H1 (cell line): ENCODE measurements at regions not wholly inside any gene's neighbourhood (a gene's known extent, or its start where the extent isn't known, plus 50 kb on each side); places are given as distances from the start of the nearest gene placed in this dataset.
A peak's percentile ranks its signal among the peaks of the same experiment; 100 is the strongest.

Source experiments
- CTCF ChIA-PET: fragments of 300-600 bp; sonication (Branson Sonifier 250); formaldehyde crosslinking; loops from one replicate; lab custom pipeline; 2021; ENCODE audit not compliant: partially characterized antibody; lab: Charles Lee
- POLR2A ChIA-PET: fragments of 300-600 bp; sonication (Branson Sonifier 250); formaldehyde crosslinking; loops from one replicate; lab custom pipeline; 2021; ENCODE audit warnings: inconsistent platforms; ENCODE audit not compliant: partially characterized antibody; lab: Charles Lee
- DNase-seq, 2 experiments: peaks; one replicate each; pipeline versions ENCODE4 v3.0.0 to v3.0.0-alpha.2; 2010 to 2022; ENCODE audit warnings: low spot score in 2 of 2, low read depth in 1 of 2, mixed read lengths in 1 of 2
- FAIRE-seq: peaks from 2 replicates; lab custom pipeline; 2011; peaks lifted over from hg19 to GRCh38; lab: Jason Lieb, UNC
- H2AFZ ChIP-seq: 2 replicates; pipeline ENCODE4 v1.8.1; 2012; ENCODE audit warnings: low read length, inconsistent platforms
- H2AK5ac ChIP-seq: 2 replicates; pipeline ENCODE4 v1.6.1; 2013; ENCODE audit warnings: low read depth, low read length
- H2BK120ac ChIP-seq: replicated peaks from 2 replicates; pipeline ENCODE3; 2013; ENCODE audit warnings: low read depth, low read length, inconsistent platforms
- H2BK12ac ChIP-seq: 2 replicates; pipeline ENCODE4 v1.6.1; 2013; ENCODE audit warnings: low read depth, low read length
- H2BK15ac ChIP-seq: 2 replicates; pipeline ENCODE4 v1.6.1; 2013; ENCODE audit warnings: low read length
- H2BK20ac ChIP-seq: 2 replicates; pipeline ENCODE4 v1.6.1; 2013; ENCODE audit warnings: low read length
- H2BK5ac ChIP-seq: 2 replicates; pipeline ENCODE4 v1.6.1; 2013; ENCODE audit warnings: low read depth, low read length
- H3K14ac ChIP-seq: 2 replicates; pipeline ENCODE4 v1.6.1; 2013; ENCODE audit warnings: inconsistent platforms; ENCODE audit not compliant: insufficient read length
- H3K18ac ChIP-seq: 2 replicates; pipeline ENCODE4 v1.6.1; 2013; ENCODE audit warnings: low read length; ENCODE audit errors: extremely low read depth
- H3K23ac ChIP-seq: 2 replicates; pipeline ENCODE4 v1.6.1; 2013; ENCODE audit warnings: inconsistent platforms; ENCODE audit not compliant: insufficient read length
- H3K23me2 ChIP-seq: 2 replicates; pipeline ENCODE4 v1.6.1; 2013; ENCODE audit warnings: low read depth, low read length
- H3K27ac ChIP-seq: 2 replicates; pipeline ENCODE4 v1.6.1; 2011; ENCODE audit warnings: low read depth, low read length, inconsistent platforms
- H3K27me3 ChIP-seq, 4 experiments: replicated peaks in 1 of 4; 1 replicate in 1 of 4; 2 replicates in 3 of 4; pipeline versions ENCODE4 v1.6.1 to v1.8.1; 2011 to 2013; ENCODE audit warnings: low read length in 3 of 4, mild to moderate bottlenecking in 3 of 4, inconsistent platforms in 2 of 4, mixed read lengths in 2 of 4, moderate library complexity in 1 of 4; ENCODE audit not compliant: control insufficient read depth in 3 of 4, insufficient read depth in 3 of 4; ENCODE audit errors: extremely low read depth in 1 of 4
- H3K36me3 ChIP-seq, 4 experiments: 2 replicates each; pipeline versions ENCODE4 v1.6.1 to v1.8.1; 2011 to 2013; ENCODE audit warnings: mild to moderate bottlenecking in 4 of 4, low read length in 3 of 4, moderate library complexity in 2 of 4, control low read depth in 1 of 4, inconsistent platforms in 1 of 4; ENCODE audit not compliant: insufficient read depth in 4 of 4, control insufficient read depth in 2 of 4
- H3K4ac ChIP-seq: replicated peaks from 2 replicates; pipeline ENCODE3; 2013; ENCODE audit warnings: low read length, low read depth, mixed read lengths, inconsistent platforms; ENCODE audit not compliant: insufficient read length
- H3K4me1 ChIP-seq, 4 experiments: replicated peaks in 1 of 4; 1 replicate in 1 of 4; 2 replicates in 3 of 4; pipeline versions ENCODE4 v1.6.1 to v1.8.1; 2011 to 2013; ENCODE audit warnings: low read length in 3 of 4, inconsistent platforms in 2 of 4, mixed read lengths in 1 of 4; ENCODE audit not compliant: insufficient read depth in 4 of 4, control insufficient read depth in 3 of 4
- H3K4me2 ChIP-seq, 2 experiments: 2 replicates each; pipeline versions ENCODE4 v1.6.1 to v1.8.1; 2011 to 2013; ENCODE audit warnings: low read depth in 2 of 2, low read length in 2 of 2, control low read depth in 1 of 2, inconsistent platforms in 1 of 2, mild to moderate bottlenecking in 1 of 2; ENCODE audit not compliant: insufficient read depth in 1 of 2
- H3K4me3 ChIP-seq, 4 experiments: fragments of 200-600, 300-600 bp in 1 of 4; sonication (generic), shearing (Covaris generic), sonication (Bioruptor Twin) in 1 of 4; 2 replicates each; pipeline versions ENCODE4 v1.5.1 to v1.8.1; 2011 to 2016; ENCODE audit warnings: low read length in 4 of 4, low read depth in 3 of 4, control low read depth in 2 of 4, inconsistent platforms in 2 of 4, mild to moderate bottlenecking in 2 of 4, mixed read lengths in 1 of 4, moderate library complexity in 1 of 4; ENCODE audit not compliant: insufficient read depth in 2 of 4; ENCODE audit errors: extremely low read depth in 1 of 4
- H3K56ac ChIP-seq: replicated peaks from 2 replicates; pipeline ENCODE3; 2013; ENCODE audit warnings: low read depth, mild to moderate bottlenecking, mixed read lengths, low read length, inconsistent platforms; ENCODE audit not compliant: insufficient read length
- H3K79me1 ChIP-seq: 2 replicates; pipeline ENCODE4 v1.6.1; 2013; ENCODE audit warnings: low read depth, low read length, control low read depth
- H3K79me2 ChIP-seq, 2 experiments: 2 replicates each; pipeline versions ENCODE4 v1.6.1 to v1.8.1; 2012 to 2013; ENCODE audit warnings: low read length in 2 of 2, mild to moderate bottlenecking in 2 of 2, inconsistent platforms in 1 of 2; ENCODE audit not compliant: insufficient read depth in 2 of 2, control insufficient read depth in 1 of 2
- H3K9ac ChIP-seq, 4 experiments: replicated peaks in 1 of 4; 1 replicate in 1 of 4; 2 replicates in 3 of 4; pipeline versions ENCODE4 v1.6.1 to v1.8.1; 2011 to 2013; ENCODE audit warnings: low read depth in 3 of 4, low read length in 3 of 4, control low read depth in 2 of 4, mild to moderate bottlenecking in 2 of 4, moderate library complexity in 2 of 4, inconsistent platforms in 1 of 4; ENCODE audit errors: extremely low read depth in 1 of 4
- H3K9me3 ChIP-seq, 2 experiments: 2 replicates each; pipeline versions ENCODE4 v1.6.1 to v1.8.1; 2012 to 2013; ENCODE audit warnings: mild to moderate bottlenecking in 2 of 2, moderate library complexity in 2 of 2, control low read depth in 1 of 2, inconsistent platforms in 1 of 2, low read depth in 1 of 2, low read length in 1 of 2, mixed read lengths in 1 of 2; ENCODE audit not compliant: insufficient read depth in 2 of 2
- H4K20me1 ChIP-seq, 2 experiments: replicated peaks in 1 of 2; 2 replicates each; pipeline versions ENCODE3 to v1.8.1; 2011 to 2013; ENCODE audit warnings: inconsistent platforms in 2 of 2, low read length in 2 of 2, mild to moderate bottlenecking in 1 of 2; ENCODE audit not compliant: insufficient read depth in 2 of 2, control insufficient read depth in 1 of 2
- H4K5ac ChIP-seq: 2 replicates; pipeline ENCODE4 v1.6.1; 2013; ENCODE audit warnings: low read length, low read depth, mixed read lengths, inconsistent platforms; ENCODE audit not compliant: insufficient read length
- H4K8ac ChIP-seq: 2 replicates; pipeline ENCODE4 v1.8.0; 2013; ENCODE audit warnings: mild to moderate bottlenecking, moderate library complexity, low read length, inconsistent platforms; ENCODE audit not compliant: insufficient read depth; ENCODE audit errors: extremely low read depth
- H4K91ac ChIP-seq: replicated peaks from 2 replicates; pipeline ENCODE3; 2013; ENCODE audit warnings: low read length, mixed read lengths, inconsistent platforms; ENCODE audit not compliant: insufficient read length
- ASH2L ChIP-seq: fragments of 200-600, 300-600 bp; sonication (generic); IDR thresholded peaks from one replicate; pipeline ENCODE4 v1.7.1; 2017; ENCODE audit warnings: low read length
- CTCF ChIP-seq, 3 experiments: IDR thresholded peaks; 1 replicate in 2 of 3; 2 replicates in 1 of 3; pipeline versions ENCODE4 v1.5.1 to v1.6.1; 2011; ENCODE audit warnings: low read length in 3 of 3, mild to moderate bottlenecking in 3 of 3, inconsistent platforms in 2 of 3, low read depth in 1 of 3, moderate library complexity in 1 of 3; ENCODE audit not compliant: insufficient read depth in 1 of 3; ENCODE audit errors: control extremely low read depth in 1 of 3
- FOSL1 ChIP-seq: IDR thresholded peaks from 2 replicates; pipeline ENCODE4 v1.6.1; 2011; ENCODE audit warnings: mild to moderate bottlenecking, low read depth, low read length, moderate library complexity; ENCODE audit not compliant: insufficient read depth
- NANOG ChIP-seq: IDR thresholded peaks from 2 replicates; pipeline ENCODE4 v1.6.1; 2011; ENCODE audit warnings: low read length, low read depth, mild to moderate bottlenecking, inconsistent platforms; ENCODE audit not compliant: insufficient read depth, poor library complexity, severe bottlenecking
- POLR2AphosphoS5 ChIP-seq: IDR thresholded peaks from 2 replicates; pipeline ENCODE4 v1.6.1; 2011; ENCODE audit warnings: low read depth, low read length
- RAD21 ChIP-seq, 2 experiments: IDR thresholded peaks in 1 of 2; conservative IDR thresholded peaks in 1 of 2; 2 replicates each; pipeline ENCODE4 v1.6.1; 2011; ENCODE audit warnings: low read depth in 2 of 2, low read length in 2 of 2, improper control_type of control experiment in 1 of 2, inconsistent platforms in 1 of 2, mild to moderate bottlenecking in 1 of 2, moderate library complexity in 1 of 2
- SIN3A ChIP-seq, 2 experiments: IDR thresholded peaks in 1 of 2; conservative IDR thresholded peaks in 1 of 2; 2 replicates each; pipeline ENCODE4 v1.6.1; 2011 to 2012; ENCODE audit warnings: low read length in 2 of 2, improper control_type of control experiment in 1 of 2, low read depth in 1 of 2, mild to moderate bottlenecking in 1 of 2
- SP2 ChIP-seq: IDR thresholded peaks from 2 replicates; pipeline ENCODE4 v1.6.1; 2012; ENCODE audit warnings: mild to moderate bottlenecking, low read length, inconsistent platforms
- WGBS, 2 experiments: shearing (Covaris generic) in 1 of 2; methylation state at CpG; one replicate each; pipeline versions ENCODE4 v1.1.6 to v1.1.7; 2013 to 2015; ENCODE audit warnings: low lambda C conversion rate in 2 of 2, mixed read lengths in 2 of 2, inconsistent platforms in 1 of 2, low coverage in 1 of 2, missing lambda C conversion rate in 1 of 2; ENCODE audit not compliant: insufficient replicate concordance in 2 of 2, insufficient coverage in 1 of 2, insufficient read length in 1 of 2; ENCODE audit errors: extremely low coverage in 1 of 2, missing lambda C conversion rate in 1 of 2; 5-methylcytosine and 5-hydroxymethylcytosine counted together

- Histone ChIP-seq H2BK120ac (no peak overlapping the region), H3K56ac (no peak overlapping the region), H3K4me1 (peaks cover 0 to 12% (median 0%) of the 10 kb centered on the region in 4 experiments; a peak in 1 of 7 replicates), H3K4ac (no peak overlapping the region), H3K18ac (no peak overlapping the region), H2BK15ac (no peak overlapping the region), H3K4me3 (no peak overlapping the region), H4K5ac (no peak overlapping the region), H3K4me2 (no peak overlapping the region), H3K79me1 (no peaks in the 10 kb centered on the region), H3K27me3 (no peaks in the 10 kb centered on the region), H2AK5ac (no peak overlapping the region), H3K23me2 (no peaks in the 10 kb centered on the region), H3K36me3 (no peaks in the 10 kb centered on the region), H3K23ac (no peak overlapping the region), H3K27ac (no peak overlapping the region), H2BK12ac (no peak overlapping the region), H2AFZ (no peak overlapping the region), H3K79me2 (no peaks in the 10 kb centered on the region), H2BK20ac (no peak overlapping the region), H4K20me1 (peaks cover 0 to 1% of the 10 kb centered on the region in 2 experiments), H3K9me3 (no peaks in the 10 kb centered on the region), H3K9ac (no peak overlapping the region), H4K8ac (no peak overlapping the region), H3K14ac (no peak overlapping the region), H2BK5ac (no peak overlapping the region), H4K91ac (no peak overlapping the region)
- 78% methylated on average over 3 of the region's 3 CpGs; no CpG with 5 or more reads in 1 of the 2 experiments for WGBS, 2 experiments
- no peak for DNase-seq
- POLR2A ChIA-PET: interaction anchor here (0.7 kb wide), 1 partner anchor 1301 kb away, joined by 3 read pairs; no protein-coding TSS in a partner anchor
- no peak for FAIRE-seq
- TF ChIP-seq ASH2L: no peak
- TF ChIP-seq SIN3A (conservative IDR thresholded peaks at IDR 0.05 in 1 of 2, IDR thresholded peaks at IDR 0.05 in 1 of 2; ENCODE audit: low read depth in 1 of 2, low read length in 2 of 2): no peak
- TF ChIP-seq POLR2AphosphoS5: no peak
- TF ChIP-seq CTCF (IDR thresholded peaks at IDR 0.05; ENCODE audit: control extremely low read depth in 1 of 3, insufficient read depth in 1 of 3, low read depth in 1 of 3, low read length in 3 of 3): peak in 2 of 3 experiments; percentile 15 to 51; a peak in 2 of 4 replicates
- peak; percentile 67 to 71 for TF ChIP-seq RAD21 (IDR thresholded peaks at IDR 0.05 in 1 of 2, conservative IDR thresholded peaks at IDR 0.05 in 1 of 2; ENCODE audit: low read depth in 2 of 2, low read length in 2 of 2)
- no peak for TF ChIP-seq FOSL1
- no peak for TF ChIP-seq SP2
- no peak for TF ChIP-seq NANOG
- CTCF ChIA-PET: interaction anchor here (0.7 to 2.2 kb wide), 17 partner anchors 10 to 804 kb away, joined by 3 to 22 read pairs (median 3); no protein-coding TSS in a partner anchor
Measured at GRCh38 chr12:24025153-24025798, 75.8 kb upstream of the SOX5 start.
